GM13977 (cell line): ENCODE measurements at regions not wholly inside any gene's neighbourhood (a gene's known extent, or its start where the extent isn't known, plus 50 kb on each side); places are given as distances from the start of the nearest gene placed in this dataset.

Experiments used
- DNase-seq: peaks from one replicate; pipeline ENCODE4 v3.0.0; 2012; ENCODE audit warnings: low spot score
- in situ Hi-C: fragments of 300-500 bp; cut with MboI; formaldehyde crosslinking; loops from one replicate; pipeline ENCODE4 v1.12.0; 2022; ENCODE audit warnings: low sequenced_read_pairs, low pct_unique_long_range_greater_than_20kb, mixed read lengths, inconsistent platforms; ENCODE audit not compliant: unreplicated experiment
- TF ChIP-seq, protein P1 (sequence below): IDR thresholded peaks from 2 replicates; pipeline ENCODE4 v1.5.1; 2012; ENCODE audit warnings: mild to moderate bottlenecking, control low read depth; ENCODE audit not compliant: insufficient read depth; ENCODE audit errors: extremely low read depth, missing control alignments

DNA sequence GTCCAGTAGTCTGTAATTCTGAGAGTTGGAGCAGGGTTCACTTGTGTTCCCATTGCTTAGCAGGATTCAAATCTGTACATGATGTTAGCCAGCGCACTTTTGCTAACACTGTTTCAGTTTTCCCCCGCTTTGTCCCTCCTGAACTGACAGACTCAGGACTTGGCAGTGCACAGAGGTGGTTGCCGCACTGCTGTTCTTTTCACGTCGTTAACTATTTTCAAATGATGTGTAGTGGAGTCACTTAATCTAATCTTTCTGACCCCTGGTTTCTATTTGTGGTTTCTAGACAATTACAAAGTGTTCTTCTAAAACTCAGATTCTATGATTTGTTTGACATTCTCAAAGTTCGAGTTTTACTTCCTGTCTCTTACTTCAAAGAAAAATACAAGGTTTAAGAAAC lies 234.5 kb downstream of the RBM43 start:
- DNase-seq = no peak
- in situ Hi-C loops = loop anchor here (25.0 kb wide), 1 partner anchor 1440 kb away; the partner anchor contains the start of gene MMADHC
- TF ChIP-seq, protein P1, sequence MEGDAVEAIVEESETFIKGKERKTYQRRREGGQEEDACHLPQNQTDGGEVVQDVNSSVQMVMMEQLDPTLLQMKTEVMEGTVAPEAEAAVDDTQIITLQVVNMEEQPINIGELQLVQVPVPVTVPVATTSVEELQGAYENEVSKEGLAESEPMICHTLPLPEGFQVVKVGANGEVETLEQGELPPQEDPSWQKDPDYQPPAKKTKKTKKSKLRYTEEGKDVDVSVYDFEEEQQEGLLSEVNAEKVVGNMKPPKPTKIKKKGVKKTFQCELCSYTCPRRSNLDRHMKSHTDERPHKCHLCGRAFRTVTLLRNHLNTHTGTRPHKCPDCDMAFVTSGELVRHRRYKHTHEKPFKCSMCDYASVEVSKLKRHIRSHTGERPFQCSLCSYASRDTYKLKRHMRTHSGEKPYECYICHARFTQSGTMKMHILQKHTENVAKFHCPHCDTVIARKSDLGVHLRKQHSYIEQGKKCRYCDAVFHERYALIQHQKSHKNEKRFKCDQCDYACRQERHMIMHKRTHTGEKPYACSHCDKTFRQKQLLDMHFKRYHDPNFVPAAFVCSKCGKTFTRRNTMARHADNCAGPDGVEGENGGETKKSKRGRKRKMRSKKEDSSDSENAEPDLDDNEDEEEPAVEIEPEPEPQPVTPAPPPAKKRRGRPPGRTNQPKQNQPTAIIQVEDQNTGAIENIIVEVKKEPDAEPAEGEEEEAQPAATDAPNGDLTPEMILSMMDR = no peak

DNA sequence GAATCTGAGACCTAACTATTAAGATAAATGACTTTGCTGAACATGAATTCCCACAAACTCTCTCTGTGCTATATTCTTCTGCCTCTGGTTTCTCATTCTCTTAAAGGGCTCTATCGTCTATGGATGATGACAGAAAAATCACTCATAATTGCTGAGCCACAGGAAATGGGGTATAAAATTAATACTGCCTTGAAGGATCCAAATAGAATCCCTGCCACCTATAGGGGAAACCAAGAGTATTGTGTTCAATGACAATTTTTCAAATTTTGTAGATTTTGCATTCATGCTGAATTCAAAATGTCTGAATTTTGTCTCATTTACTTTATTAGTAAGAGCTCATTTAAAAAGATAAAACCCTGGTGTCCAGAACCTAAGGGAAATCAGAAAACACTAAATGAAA lies 235.8 kb downstream of the RBM43 start:
- TF ChIP-seq, protein P1 = no peak
- in situ Hi-C loops = loop anchor here (25.0 kb wide), 1 partner anchor 1439 kb away; the partner anchor contains the start of gene MMADHC
- no peak for DNase-seq

DNA sequence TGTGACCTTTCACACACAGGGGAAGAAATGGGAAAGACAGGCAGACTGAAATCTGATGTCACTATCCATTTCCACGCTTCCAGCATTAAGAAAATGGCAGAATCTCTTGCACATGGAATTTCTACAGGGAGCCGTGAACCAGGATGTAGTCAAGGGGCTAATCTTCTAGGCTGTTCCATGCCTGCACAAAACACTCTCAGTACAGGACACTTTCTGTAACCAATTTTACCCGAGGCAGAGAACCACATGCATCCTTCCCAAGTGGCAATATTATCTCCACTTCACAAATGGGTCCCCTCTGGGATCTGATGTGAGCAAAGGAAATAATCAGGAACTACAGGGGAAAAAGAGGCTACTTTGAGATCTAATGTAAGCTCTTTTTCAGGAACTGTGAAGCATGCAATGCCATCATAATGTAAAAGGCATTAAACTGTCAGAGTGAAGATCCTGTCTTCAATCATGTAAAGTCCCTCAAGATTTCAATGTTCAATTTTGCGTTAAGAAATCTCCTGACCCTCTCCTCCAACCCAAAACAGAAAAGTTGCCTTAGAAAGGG lies 236.9 kb downstream of the RBM43 start:
- TF ChIP-seq, protein P1 = no peak
- in situ Hi-C loops = loop anchor here (25.0 kb wide), 1 partner anchor 1437 kb away; the partner anchor contains the start of gene MMADHC
- no peak for DNase-seq

DNA sequence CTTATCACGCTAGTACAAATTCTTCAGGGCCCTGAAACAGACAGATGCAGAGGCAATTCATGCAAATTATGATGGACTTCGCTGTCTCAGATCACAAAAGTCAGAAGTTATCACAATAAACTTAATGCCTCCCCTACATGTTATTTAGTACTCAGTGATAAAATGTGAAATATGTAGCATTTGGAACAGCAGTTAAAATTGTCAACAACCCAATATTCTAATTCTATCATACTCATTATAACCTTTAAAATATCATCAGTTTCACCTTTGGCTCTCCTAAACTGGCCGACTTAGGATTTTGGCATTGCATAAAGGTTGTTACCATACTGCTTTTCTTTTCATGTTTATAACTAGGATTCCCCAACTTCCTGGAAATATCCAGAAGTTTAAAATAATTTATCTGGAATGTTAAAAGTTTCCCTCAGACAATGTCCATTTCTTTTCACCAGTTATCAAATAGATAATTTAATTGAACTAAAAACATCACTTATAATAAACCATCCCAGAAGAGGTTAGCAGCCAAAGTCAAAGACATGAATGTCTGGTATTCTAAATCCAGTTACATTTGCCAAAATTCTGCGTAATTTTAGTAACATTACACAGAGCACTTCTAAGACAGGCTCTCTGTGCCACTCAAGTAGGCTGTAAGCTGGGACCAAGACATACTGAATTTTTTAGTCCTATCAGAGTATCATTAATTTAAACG lies 239.8 kb downstream of the RBM43 start:
- TF ChIP-seq, protein P1 = no peak
- DNase-seq = no peak
- in situ Hi-C loops = no loop called here

DNA sequence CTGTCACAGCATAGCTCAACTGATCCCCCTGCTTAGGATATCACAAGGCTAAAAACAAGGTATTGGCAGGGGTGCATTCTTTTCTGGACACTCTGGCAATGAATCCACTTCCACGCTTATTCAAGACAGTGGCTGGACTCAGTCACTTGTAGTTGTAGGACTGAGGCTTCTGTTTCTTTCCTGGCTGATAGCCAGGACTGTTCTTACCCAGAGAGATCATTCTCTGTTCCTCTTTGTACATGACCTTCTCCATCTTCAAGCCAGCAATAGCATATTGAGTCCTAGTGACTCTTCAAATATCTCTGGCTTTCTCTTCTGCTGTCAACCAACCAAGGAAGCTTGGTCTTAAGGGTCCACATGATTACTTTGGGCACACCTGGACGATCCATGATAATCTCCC lies 241.3 kb downstream of the RBM43 start:
- in situ Hi-C loops = no loop called here
- DNase-seq = no peak
- TF ChIP-seq, protein P1 = no peak

DNA sequence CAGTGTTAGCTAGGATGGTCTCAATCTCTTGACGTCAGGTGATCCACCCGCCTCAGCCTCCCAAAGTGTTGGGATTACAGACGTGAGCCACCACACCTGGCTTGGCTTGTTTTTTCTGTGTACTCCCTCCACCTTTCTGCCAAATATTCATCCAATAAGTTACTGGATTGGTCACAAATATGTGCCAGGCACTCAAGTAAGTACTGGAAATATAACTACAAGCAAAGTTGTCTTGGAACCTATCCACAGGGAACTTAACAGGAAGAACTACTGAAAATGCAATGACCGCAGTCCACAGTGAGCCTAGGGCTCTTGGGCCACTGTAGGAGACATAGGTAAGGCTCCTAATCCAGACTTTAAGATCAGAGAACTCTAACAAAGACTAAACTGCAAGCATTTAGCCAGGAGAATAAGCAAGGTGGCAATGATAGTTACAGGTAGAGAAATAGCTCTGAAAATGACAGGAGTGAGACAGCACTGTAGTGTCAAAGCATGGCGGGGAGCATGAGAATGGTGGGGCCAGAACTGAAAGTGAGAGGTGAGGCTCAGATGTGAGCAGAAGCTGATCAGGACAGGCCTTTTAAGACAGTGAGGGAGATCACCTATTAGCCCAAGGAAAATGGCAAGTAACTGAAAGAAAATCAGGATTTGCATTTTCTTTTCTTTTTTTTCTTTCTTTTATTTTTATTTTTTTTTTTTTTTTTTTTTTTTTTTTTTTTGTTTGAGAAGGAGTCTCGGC lies 252.1 kb downstream of the RBM43 start:
- DNase-seq = no peak
- in situ Hi-C loops = no loop called here
- TF ChIP-seq, protein P1 = no peak
